GM12878 (cell line): ENCODE measurements at regions not wholly inside any gene's neighbourhood (a gene's known extent, or its start where the extent isn't known, plus 50 kb on each side); places are given as distances from the start of the nearest gene placed in this dataset.

Experiments
- ATAC-seq: fragments of 200-7000 bp; cut with Tn5 transposase; 3 replicates; pipeline ENCODE4 v1.9.1; 2020; ENCODE audit warnings: mild to moderate bottlenecking, moderate library complexity
- BruUV-seq: library from RNA; stranded (reverse); fragments of 400-500 nt; replicated peaks from 2 replicates; lab custom pipeline; 2021; lab: Mats Ljungman, UMichigan
- CTCF ChIA-PET: fragments of 300-600 bp; sonication (Branson Sonifier 250); formaldehyde crosslinking; extraction: SDS; loops from one replicate; lab custom pipeline; 2021; ENCODE audit warnings: inconsistent platforms; lab: Yijun Ruan, JAX
- POLR2A ChIA-PET: fragments of 350-600 bp; formaldehyde crosslinking; extraction: SDS; loops from one replicate; lab custom pipeline; 2021; ENCODE audit warnings: inconsistent platforms; lab: Charles Lee
- RAD21 ChIA-PET: fragments of 300-600 bp; sonication (Branson Sonifier 250); formaldehyde crosslinking; loops from one replicate; lab custom pipeline; 2023; ENCODE audit warnings: antibody characterized with exemption; ENCODE audit not compliant: unreplicated experiment; lab: Charles Lee
- SMC1A ChIA-PET: fragments of 300-600 bp; sonication (Branson Sonifier 250); formaldehyde crosslinking; loops from one replicate; lab custom pipeline; 2023; ENCODE audit not compliant: unreplicated experiment, uncharacterized antibody; lab: Charles Lee
- DNase-seq: peaks from one replicate; pipeline ENCODE4 v3.0.0-alpha.2; 2011; ENCODE audit warnings: low read depth, low spot score
- FAIRE-seq: peaks from 3 replicates; lab custom pipeline; 2011; peaks lifted over from hg19 to GRCh38; lab: Jason Lieb, UNC
- H2AFZ ChIP-seq: 2 replicates; pipeline ENCODE4 v1.6.0; 2011; ENCODE audit warnings: low read depth, low read length, control low read depth; ENCODE audit not compliant: control insufficient read depth
- H3K27ac ChIP-seq: 2 replicates; pipeline ENCODE4 v1.5.1; 2011; ENCODE audit warnings: control low read depth; ENCODE audit not compliant: control insufficient read depth, insufficient read depth
- H3K27me3 ChIP-seq, 2 experiments: replicated peaks in 1 of 2; 2 replicates each; pipeline versions ENCODE4 v1.6.0 to v1.6.1; 2011; ENCODE audit warnings: low read length in 1 of 2; ENCODE audit not compliant: control insufficient read depth in 2 of 2, insufficient read depth in 2 of 2
- H3K36me3 ChIP-seq, 2 experiments: 2 replicates each; pipeline ENCODE4 v1.5.1; 2011; ENCODE audit warnings: low read length in 1 of 2; ENCODE audit not compliant: control insufficient read depth in 2 of 2, insufficient read depth in 2 of 2
- H3K4me1 ChIP-seq: 2 replicates; pipeline ENCODE4 v1.6.1; 2011; ENCODE audit warnings: mild to moderate bottlenecking, low read length, moderate library complexity, mixed read lengths; ENCODE audit not compliant: control insufficient read depth, insufficient read depth
- H3K4me2 ChIP-seq: 2 replicates; pipeline ENCODE4 v1.6.0; 2011; ENCODE audit warnings: control low read depth; ENCODE audit not compliant: control insufficient read depth, insufficient read depth
- H3K4me3 ChIP-seq: fragments of 200-600 bp; sonication (generic); 2 replicates; pipeline ENCODE4 v1.5.1; 2016
- H3K79me2 ChIP-seq: 2 replicates; pipeline ENCODE4 v1.6.0; 2011; ENCODE audit warnings: low read length; ENCODE audit not compliant: control insufficient read depth, insufficient read depth
- H3K9ac ChIP-seq: 2 replicates; pipeline ENCODE4 v1.8.0; 2011; ENCODE audit warnings: low read length, control low read depth, mixed read lengths; ENCODE audit not compliant: control insufficient read depth, insufficient read depth
- H3K9me3 ChIP-seq: replicated peaks from 3 replicates; pipeline ENCODE4 v1.5.1; 2011; ENCODE audit warnings: mild to moderate bottlenecking, low read length; ENCODE audit not compliant: control insufficient read depth, insufficient read depth
- H4K20me1 ChIP-seq: 2 replicates; pipeline ENCODE4 v1.6.0; 2011; ENCODE audit not compliant: control insufficient read depth, insufficient read depth
- CHD4 ChIP-seq: fragments of 200-600 bp; sonication (generic); IDR thresholded peaks from 2 replicates; pipeline ENCODE4 v1.6.1; 2016; ENCODE audit warnings: mild to moderate bottlenecking
- JUNB ChIP-seq: IDR thresholded peaks from 2 replicates; pipeline ENCODE4 v1.6.1; 2016; ENCODE audit warnings: antibody characterized with exemption, mild to moderate bottlenecking
- SPI1 ChIP-seq: IDR thresholded peaks from 2 replicates; pipeline ENCODE4 v1.6.1; 2011; ENCODE audit warnings: low read depth, mild to moderate bottlenecking, low read length, moderate library complexity, borderline replicate concordance; ENCODE audit not compliant: insufficient read depth
- ZBED1 ChIP-seq: IDR thresholded peaks from 2 replicates; pipeline ENCODE4 v1.6.1; 2016; ENCODE audit warnings: borderline replicate concordance
- WGBS: methylation state at CpG from one replicate; pipeline ENCODE4 v1.1.6; 2016; ENCODE audit warnings: low lambda C conversion rate; ENCODE audit not compliant: insufficient replicate concordance, insufficient coverage; ENCODE audit errors: missing lambda C conversion rate; 5-methylcytosine and 5-hydroxymethylcytosine counted together
- in situ Hi-C: fragments of 300-500 bp; cut with MboI; formaldehyde crosslinking; loops from 9 replicates; pipeline ENCODE4 v1.14.3; 2018; ENCODE audit warnings: mixed read lengths
- intact Hi-C: fragments of 100-400 bp; cut with micrococcal nuclease; formaldehyde crosslinking; loops from one replicate; pipeline ENCODE4 v1.14.2; 2022; ENCODE audit not compliant: unreplicated experiment
- TF ChIP-seq, protein P1 (sequence below): fragments of 450-650 bp; IDR thresholded peaks from 2 replicates; pipeline ENCODE4 v1.6.1; 2016; ENCODE audit warnings: mild to moderate bottlenecking, moderate library complexity, borderline replicate concordance
- TF ChIP-seq, protein P2 (sequence below): fragments of 450-650 bp; IDR thresholded peaks from 2 replicates; pipeline ENCODE4 v1.6.1; 2018; ENCODE audit warnings: mild to moderate bottlenecking, low read depth, moderate library complexity; ENCODE audit not compliant: partially characterized antibody

DNA sequence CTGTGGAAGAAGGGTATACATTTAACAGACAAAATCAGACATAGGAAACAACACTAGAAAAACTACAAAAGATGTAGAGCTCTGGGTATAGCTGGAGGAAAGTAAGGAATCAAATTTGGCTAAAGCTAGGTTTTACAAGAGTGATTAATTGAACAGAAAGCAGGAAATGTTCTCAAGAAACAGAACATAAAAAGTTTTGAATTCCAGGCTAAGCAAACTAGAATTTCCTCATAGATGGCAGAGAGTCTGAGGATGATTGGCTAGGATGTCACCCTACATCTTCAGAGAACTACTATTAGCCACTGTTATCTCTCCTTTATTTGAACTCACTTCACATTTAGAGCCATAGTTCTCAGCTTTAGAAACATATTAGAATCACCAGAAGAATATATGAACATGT is 502.1 kb upstream of the PAPPA start (continued):
- TF ChIP-seq SPI1 (no peak), ZBED1 (no peak)
- TF ChIP-seq, protein P1, sequence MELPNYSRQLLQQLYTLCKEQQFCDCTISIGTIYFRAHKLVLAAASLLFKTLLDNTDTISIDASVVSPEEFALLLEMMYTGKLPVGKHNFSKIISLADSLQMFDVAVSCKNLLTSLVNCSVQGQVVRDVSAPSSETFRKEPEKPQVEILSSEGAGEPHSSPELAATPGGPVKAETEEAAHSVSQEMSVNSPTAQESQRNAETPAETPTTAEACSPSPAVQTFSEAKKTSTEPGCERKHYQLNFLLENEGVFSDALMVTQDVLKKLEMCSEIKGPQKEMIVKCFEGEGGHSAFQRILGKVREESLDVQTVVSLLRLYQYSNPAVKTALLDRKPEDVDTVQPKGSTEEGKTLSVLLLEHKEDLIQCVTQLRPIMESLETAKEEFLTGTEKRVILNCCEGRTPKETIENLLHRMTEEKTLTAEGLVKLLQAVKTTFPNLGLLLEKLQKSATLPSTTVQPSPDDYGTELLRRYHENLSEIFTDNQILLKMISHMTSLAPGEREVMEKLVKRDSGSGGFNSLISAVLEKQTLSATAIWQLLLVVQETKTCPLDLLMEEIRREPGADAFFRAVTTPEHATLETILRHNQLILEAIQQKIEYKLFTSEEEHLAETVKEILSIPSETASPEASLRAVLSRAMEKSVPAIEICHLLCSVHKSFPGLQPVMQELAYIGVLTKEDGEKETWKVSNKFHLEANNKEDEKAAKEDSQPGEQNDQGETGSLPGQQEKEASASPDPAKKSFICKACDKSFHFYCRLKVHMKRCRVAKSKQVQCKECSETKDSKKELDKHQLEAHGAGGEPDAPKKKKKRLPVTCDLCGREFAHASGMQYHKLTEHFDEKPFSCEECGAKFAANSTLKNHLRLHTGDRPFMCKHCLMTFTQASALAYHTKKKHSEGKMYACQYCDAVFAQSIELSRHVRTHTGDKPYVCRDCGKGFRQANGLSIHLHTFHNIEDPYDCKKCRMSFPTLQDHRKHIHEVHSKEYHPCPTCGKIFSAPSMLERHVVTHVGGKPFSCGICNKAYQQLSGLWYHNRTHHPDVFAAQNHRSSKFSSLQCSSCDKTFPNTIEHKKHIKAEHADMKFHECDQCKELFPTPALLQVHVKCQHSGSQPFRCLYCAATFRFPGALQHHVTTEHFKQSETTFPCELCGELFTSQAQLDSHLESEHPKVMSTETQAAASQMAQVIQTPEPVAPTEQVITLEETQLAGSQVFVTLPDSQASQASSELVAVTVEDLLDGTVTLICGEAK = no peak
- TF ChIP-seq, protein P2, sequence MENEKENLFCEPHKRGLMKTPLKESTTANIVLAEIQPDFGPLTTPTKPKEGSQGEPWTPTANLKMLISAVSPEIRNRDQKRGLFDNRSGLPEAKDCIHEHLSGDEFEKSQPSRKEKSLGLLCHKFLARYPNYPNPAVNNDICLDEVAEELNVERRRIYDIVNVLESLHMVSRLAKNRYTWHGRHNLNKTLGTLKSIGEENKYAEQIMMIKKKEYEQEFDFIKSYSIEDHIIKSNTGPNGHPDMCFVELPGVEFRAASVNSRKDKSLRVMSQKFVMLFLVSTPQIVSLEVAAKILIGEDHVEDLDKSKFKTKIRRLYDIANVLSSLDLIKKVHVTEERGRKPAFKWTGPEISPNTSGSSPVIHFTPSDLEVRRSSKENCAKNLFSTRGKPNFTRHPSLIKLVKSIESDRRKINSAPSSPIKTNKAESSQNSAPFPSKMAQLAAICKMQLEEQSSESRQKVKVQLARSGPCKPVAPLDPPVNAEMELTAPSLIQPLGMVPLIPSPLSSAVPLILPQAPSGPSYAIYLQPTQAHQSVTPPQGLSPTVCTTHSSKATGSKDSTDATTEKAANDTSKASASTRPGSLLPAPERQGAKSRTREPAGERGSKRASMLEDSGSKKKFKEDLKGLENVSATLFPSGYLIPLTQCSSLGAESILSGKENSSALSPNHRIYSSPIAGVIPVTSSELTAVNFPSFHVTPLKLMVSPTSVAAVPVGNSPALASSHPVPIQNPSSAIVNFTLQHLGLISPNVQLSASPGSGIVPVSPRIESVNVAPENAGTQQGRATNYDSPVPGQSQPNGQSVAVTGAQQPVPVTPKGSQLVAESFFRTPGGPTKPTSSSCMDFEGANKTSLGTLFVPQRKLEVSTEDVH = no peak
- TF ChIP-seq, all 136 proteins: peak for 0

DNA sequence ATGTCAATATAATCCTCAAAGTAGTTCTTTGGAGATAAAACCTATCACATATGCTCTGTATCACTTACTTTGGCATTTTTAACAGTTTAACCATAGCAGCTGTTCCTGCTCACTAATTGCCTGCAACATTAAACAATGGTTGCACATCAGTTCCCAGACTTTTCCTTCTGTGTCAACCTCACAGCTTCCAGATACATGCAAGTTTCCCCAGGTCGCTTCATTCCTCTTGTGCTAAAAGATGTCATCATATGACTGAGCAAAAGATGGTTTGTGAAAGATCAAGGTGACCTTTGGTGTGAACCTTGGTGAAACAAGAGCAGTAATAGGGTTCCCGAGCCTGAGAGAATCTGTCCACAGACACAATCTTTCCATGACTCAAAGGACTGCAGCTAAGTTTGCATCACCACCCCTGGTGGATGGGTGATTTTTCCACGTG is 500.4 kb upstream of the PAPPA start:
- ChIA-PET SMC1A (interaction anchor here (1.3 kb wide), 1 partner anchor 21 kb away, joined by 3 read pairs; no protein-coding TSS in a partner anchor), CTCF (no interaction called here), POLR2A (interaction anchor here (0.6 kb wide), 1 partner anchor 17 kb away, joined by 5 read pairs; no protein-coding TSS in a partner anchor), RAD21 (no interaction called here)
- Histone ChIP-seq H3K9me3 (no peaks in the 10 kb centered on the region), H3K79me2 (no peaks in the 10 kb centered on the region), H4K20me1 (no peaks in the 10 kb centered on the region), H3K4me1 (no peaks in the 10 kb centered on the region; the same call in 1 of the 2 replicates), H3K9ac (no peak overlapping the region), H3K4me2 (no peak overlapping the region), H2AFZ (no peak overlapping the region), H3K27me3 (no peaks in the 10 kb centered on the region), H3K36me3 (no peaks in the 10 kb centered on the region), H3K4me3 (no peak overlapping the region), H3K27ac (no peak overlapping the region)
- FAIRE-seq (no peak), ATAC-seq (no peak), DNase-seq (no peak)
- intact Hi-C loops (no loop called here), in situ Hi-C loops (no loop called here)
- BruUV-seq = no TSS peak
- 11% methylated on average over 3 of the region's 3 CpGs for WGBS
- no peak for TF ChIP-seq CHD4
- TF ChIP-seq JUNB = no peak
